Adrenal gland (tissue), 5 donors: ENCODE measurements at regions not wholly inside any gene's neighbourhood (a gene's known extent, or its start where the extent isn't known, plus 50 kb on each side); places are given as distances from the start of the nearest gene placed in this dataset.

Experiments
- POLR2A ChIP-seq, 2 donors: fragments of 450-650 bp; IDR thresholded peaks; one replicate each; pipeline ENCODE4 v1.6.1; 2017; ENCODE audit warnings: antibody characterized with exemption in 2 of 2, mild to moderate bottlenecking in 2 of 2, moderate library complexity in 1 of 2
- TF ChIP-seq, protein P1 (sequence below), 6 experiments: fragments of 450-650 bp in 4 of 6; fragments of 200-600 bp in 2 of 6; sonication (generic) in 1 of 6; IDR thresholded peaks; 1 replicate in 5 of 6; 2 replicates in 1 of 6; pipeline versions ENCODE4 v1.5.1 to v1.8.0; 2016 to 2021; ENCODE audit warnings: antibody characterized with exemption in 6 of 6, mild to moderate bottlenecking in 2 of 6, moderate library complexity in 1 of 6
- donor health status: DM: no; HTN: no; CAD: no.

DNA sequence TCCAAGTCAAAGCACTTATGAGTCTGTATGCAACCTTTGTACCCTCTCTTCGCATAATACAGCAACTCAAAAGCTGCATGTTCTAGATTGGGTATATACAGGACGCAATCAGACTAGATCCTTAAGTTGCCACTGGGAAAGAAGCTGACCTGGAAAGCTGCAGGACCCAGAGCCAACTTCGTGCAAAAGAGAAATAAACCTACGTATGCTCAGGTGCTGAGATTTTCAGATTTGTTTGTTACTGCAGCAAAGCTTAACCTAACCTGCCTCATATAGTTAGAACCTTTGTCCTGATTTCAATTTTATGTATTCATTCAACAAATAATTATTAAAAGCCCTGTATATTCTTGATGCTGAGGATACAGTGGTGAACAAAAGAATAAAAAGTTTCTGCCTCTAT, 139.7 kb downstream of the SLC30A10 start:
- TF ChIP-seq, protein P1, sequence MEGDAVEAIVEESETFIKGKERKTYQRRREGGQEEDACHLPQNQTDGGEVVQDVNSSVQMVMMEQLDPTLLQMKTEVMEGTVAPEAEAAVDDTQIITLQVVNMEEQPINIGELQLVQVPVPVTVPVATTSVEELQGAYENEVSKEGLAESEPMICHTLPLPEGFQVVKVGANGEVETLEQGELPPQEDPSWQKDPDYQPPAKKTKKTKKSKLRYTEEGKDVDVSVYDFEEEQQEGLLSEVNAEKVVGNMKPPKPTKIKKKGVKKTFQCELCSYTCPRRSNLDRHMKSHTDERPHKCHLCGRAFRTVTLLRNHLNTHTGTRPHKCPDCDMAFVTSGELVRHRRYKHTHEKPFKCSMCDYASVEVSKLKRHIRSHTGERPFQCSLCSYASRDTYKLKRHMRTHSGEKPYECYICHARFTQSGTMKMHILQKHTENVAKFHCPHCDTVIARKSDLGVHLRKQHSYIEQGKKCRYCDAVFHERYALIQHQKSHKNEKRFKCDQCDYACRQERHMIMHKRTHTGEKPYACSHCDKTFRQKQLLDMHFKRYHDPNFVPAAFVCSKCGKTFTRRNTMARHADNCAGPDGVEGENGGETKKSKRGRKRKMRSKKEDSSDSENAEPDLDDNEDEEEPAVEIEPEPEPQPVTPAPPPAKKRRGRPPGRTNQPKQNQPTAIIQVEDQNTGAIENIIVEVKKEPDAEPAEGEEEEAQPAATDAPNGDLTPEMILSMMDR (IDR thresholded peaks at IDR 0.05): no peak
- TF ChIP-seq POLR2A (IDR thresholded peaks at IDR 0.05): no peak
